K562 (cell line): ENCODE measurements at regions not wholly inside any gene's neighbourhood (a gene's known extent, or its start where the extent isn't known, plus 50 kb on each side); places are given as distances from the start of the nearest gene placed in this dataset.

Experiments used
- ATAC-seq: fragments of 200-7000 bp; cut with Tn5 transposase; 3 replicates; pipeline ENCODE4 v1.9.1; 2020; ENCODE audit warnings: moderate library complexity
- BruUV-seq: library from RNA; stranded (reverse); fragments of 400-500 nt; replicated peaks from 2 replicates; lab custom pipeline; 2021; lab: Mats Ljungman, UMichigan
- CTCF ChIA-PET: fragments of 300-600 bp; formaldehyde crosslinking; extraction: SDS; loops from one replicate; lab custom pipeline; 2021; ENCODE audit warnings: low intra/inter-chr PET ratio; lab: Yijun Ruan, JAX
- POLR2A ChIA-PET: fragments of 300-600, 350-650 bp; sonication (Branson Sonifier 250); formaldehyde crosslinking; extraction: SDS; loops from one replicate; lab custom pipeline; 2021; ENCODE audit warnings: antibody characterized with exemption, inconsistent platforms; lab: Yijun Ruan, JAX
- DNase-seq, 4 experiments: peaks; one replicate each; pipeline versions ENCODE4 v3.0.0 to v3.0.0-alpha.2; 2011 to 2018; ENCODE audit warnings: low spot score in 3 of 4, mixed read lengths in 3 of 4; ENCODE audit errors: extremely low read depth in 1 of 4
- FAIRE-seq: peaks from 2 replicates; lab custom pipeline; 2011; peaks lifted over from hg19 to GRCh38; lab: Jason Lieb, UNC
- H2AFZ ChIP-seq: 2 replicates; pipeline ENCODE4 v1.6.0; 2011; ENCODE audit warnings: low read depth, low read length, control low read depth, inconsistent platforms
- H3K27ac ChIP-seq: fragments of 200-600 bp; 3 replicates; pipeline ENCODE4 v1.8.0; 2011; ENCODE audit warnings: low read depth, mild to moderate bottlenecking, control low read depth, inconsistent platforms, low read length, moderate library complexity, mixed read lengths; ENCODE audit errors: extremely low read depth
- H3K27me3 ChIP-seq, 2 experiments: fragments of 300-600 bp in 1 of 2; 2 replicates in 1 of 2; 3 replicates in 1 of 2; pipeline versions ENCODE4 v1.6.0 to v1.8.0; 2011; ENCODE audit warnings: inconsistent platforms in 2 of 2, low read length in 2 of 2, mild to moderate bottlenecking in 1 of 2, mixed read lengths in 1 of 2, moderate library complexity in 1 of 2; ENCODE audit not compliant: control insufficient read depth in 2 of 2, insufficient read depth in 2 of 2
- H3K36me3 ChIP-seq: fragments of 300-600 bp; 3 replicates; pipeline ENCODE4 v1.8.0; 2011; ENCODE audit warnings: mild to moderate bottlenecking, low read length, inconsistent platforms; ENCODE audit not compliant: control insufficient read depth, insufficient read depth
- H3K4me1 ChIP-seq, 2 experiments: fragments of 200-600 bp in 1 of 2; replicated peaks in 1 of 2; 2 replicates in 1 of 2; 3 replicates in 1 of 2; pipeline versions ENCODE4 v1.5.1 to v1.8.0; 2011; ENCODE audit warnings: inconsistent platforms in 2 of 2, low read length in 2 of 2, mild to moderate bottlenecking in 1 of 2, mixed read lengths in 1 of 2, moderate library complexity in 1 of 2; ENCODE audit not compliant: control insufficient read depth in 2 of 2, insufficient read depth in 2 of 2
- H3K4me2 ChIP-seq: 2 replicates; pipeline ENCODE4 v1.6.1; 2011; ENCODE audit warnings: low read length, control low read depth, inconsistent platforms, mixed read lengths; ENCODE audit not compliant: insufficient read depth
- H3K4me3 ChIP-seq: fragments of 200-600 bp; sonication (generic), shearing (Covaris generic); 2 replicates; pipeline ENCODE4 v1.5.1; 2016; ENCODE audit warnings: control low read depth, inconsistent platforms
- H3K79me2 ChIP-seq: fragments of 200-600 bp; 3 replicates; pipeline ENCODE4 v1.8.0; 2011; ENCODE audit warnings: low read length, inconsistent platforms; ENCODE audit not compliant: control insufficient read depth, insufficient read depth
- H3K9ac ChIP-seq, 2 experiments: 2 replicates each; pipeline versions ENCODE4 v1.6.0 to v1.6.1; 2011; ENCODE audit warnings: low read depth in 2 of 2, low read length in 2 of 2, control low read depth in 1 of 2, inconsistent platforms in 1 of 2, mild to moderate bottlenecking in 1 of 2, mixed read lengths in 1 of 2; ENCODE audit not compliant: insufficient read depth in 1 of 2
- H3K9me1 ChIP-seq: one replicate; pipeline ENCODE4 v1.6.0; 2011; ENCODE audit warnings: inconsistent platforms, mild to moderate bottlenecking, low read length, moderate library complexity; ENCODE audit not compliant: control insufficient read depth, insufficient read depth
- H3K9me3 ChIP-seq: replicated peaks from 2 replicates; pipeline ENCODE4 v1.5.1; 2011; ENCODE audit warnings: low read depth, low read length, inconsistent platforms; ENCODE audit not compliant: control insufficient read depth, insufficient read depth
- H4K20me1 ChIP-seq: replicated peaks from 2 replicates; pipeline ENCODE4 v1.6.1; 2011; ENCODE audit warnings: low read length, inconsistent platforms, mixed read lengths; ENCODE audit not compliant: control insufficient read depth, insufficient read depth
- HNRNPH1 ChIP-seq: fragments of 200-400 bp; formaldehyde crosslinking; optimal IDR thresholded peaks from 2 replicates; pipeline ENCODE3; 2017; ENCODE audit warnings: low read depth, mild to moderate bottlenecking, low read length, moderate library complexity
- RBM22 ChIP-seq: fragments of 200-400 bp; formaldehyde crosslinking; IDR thresholded peaks from 2 replicates; pipeline ENCODE4 v1.6.1; 2018; ENCODE audit warnings: low read length, low read depth; ENCODE audit not compliant: poor library complexity, severe bottlenecking
- TEAD1 ChIP-seq, 2 experiments: fragments of 450-650 bp in 1 of 2; sonication (generic) in 1 of 2; formaldehyde crosslinking; IDR thresholded peaks; 2 replicates each; pipeline versions ENCODE4 v1.4.0 to v1.8.0; 2020 to 2022; ENCODE audit warnings: mild to moderate bottlenecking in 2 of 2, missing genetic modification reagents in 1 of 2
- whole genome bisulfite sequencing: fragments of 100-300 bp; shearing (Covaris generic); methylation state at CpG from one replicate; pipeline ENCODE4 v1.1.6; 2016; ENCODE audit warnings: low coverage, mixed read lengths; ENCODE audit not compliant: insufficient coverage; ENCODE audit errors: missing lambda C conversion rate; 5-methylcytosine and 5-hydroxymethylcytosine counted together
- in situ Hi-C: fragments of 300-500 bp; cut with MboI; formaldehyde crosslinking; loops from 4 replicates; pipeline ENCODE4 v1.15.0; 2018; ENCODE audit warnings: inconsistent platforms, mixed read lengths
- intact Hi-C: fragments of 100-400 bp; cut with micrococcal nuclease; formaldehyde crosslinking; loops from 2 replicates; pipeline ENCODE4 v1.14.2; 2022
- TF ChIP-seq, protein P1 (sequence below): fragments of 450-650 bp; IDR thresholded peaks from 2 replicates; pipeline ENCODE4 v1.6.1; 2016; ENCODE audit warnings: mild to moderate bottlenecking, moderate library complexity
- TF ChIP-seq, protein P2 (sequence below): sonication (generic); formaldehyde crosslinking; IDR thresholded peaks from 2 replicates; pipeline ENCODE4 v1.9.0; 2022; ENCODE audit warnings: mild to moderate bottlenecking, missing genetic modification reagents

DNA sequence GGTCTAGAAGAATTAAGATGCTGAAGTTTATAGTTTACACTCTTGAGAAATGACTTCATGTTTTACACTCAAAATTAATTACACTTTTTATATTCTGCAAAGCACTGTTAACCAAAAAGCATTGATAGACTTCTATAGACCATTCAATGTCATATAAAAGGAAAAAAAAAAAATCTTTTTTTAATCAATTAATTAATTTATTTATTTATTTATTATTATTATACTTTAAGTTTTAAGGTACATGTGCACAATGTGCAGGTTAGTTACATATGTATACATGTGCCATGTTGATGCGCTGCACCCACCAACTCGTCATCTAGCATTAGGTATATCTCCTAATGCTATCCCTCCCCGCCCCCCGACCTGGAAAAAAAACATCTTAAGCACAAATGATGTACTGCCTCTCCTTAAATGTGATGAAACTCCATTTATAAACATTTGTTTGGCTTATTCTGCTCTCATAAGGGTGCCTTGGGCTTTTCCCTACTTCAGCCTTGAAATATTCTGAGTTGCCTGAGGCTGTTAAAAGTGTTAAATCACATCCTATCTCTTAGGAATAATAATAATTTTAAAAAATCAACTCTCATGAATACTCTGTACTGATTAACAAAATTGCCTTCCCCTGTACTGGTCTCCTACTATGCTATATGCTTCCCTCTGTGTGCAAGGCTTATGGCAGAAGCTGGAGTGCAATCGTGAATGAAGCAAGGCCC, 466.9 kb downstream of the SOX2 start:
- H3K36me3 ChIP-seq, result no peaks in the 10 kb centered on the region
- no peaks in the 10 kb centered on the region for H3K4me1 ChIP-seq
- ATAC-seq, result no peak
- no peak overlapping the region for H2AFZ ChIP-seq
- no peak overlapping the region for H3K4me2 ChIP-seq
- DNase-seq, result no peak
- no peak overlapping the region for H3K4me3 ChIP-seq
- H3K9me1 ChIP-seq, result no peaks in the 10 kb centered on the region
- H4K20me1 ChIP-seq, result no peaks in the 10 kb centered on the region
- no peak for FAIRE-seq
- in situ Hi-C loops (no loop called here), intact Hi-C loops (no loop called here)
- no peak overlapping the region for H3K9ac ChIP-seq
- CTCF ChIA-PET, result no interaction called here
- H3K27ac ChIP-seq, result no peak overlapping the region
- 0% methylated on average over 5 of the region's 5 CpGs for WGBS
- no TSS peak for BruUV-seq
- no peaks in the 10 kb centered on the region for H3K9me3 ChIP-seq
- POLR2A ChIA-PET, result no interaction called here
- no peaks in the 10 kb centered on the region; a peak in 2 of 5 replicates for H3K27me3 ChIP-seq
- no peaks in the 10 kb centered on the region for H3K79me2 ChIP-seq
- TF ChIP-seq, protein P1, sequence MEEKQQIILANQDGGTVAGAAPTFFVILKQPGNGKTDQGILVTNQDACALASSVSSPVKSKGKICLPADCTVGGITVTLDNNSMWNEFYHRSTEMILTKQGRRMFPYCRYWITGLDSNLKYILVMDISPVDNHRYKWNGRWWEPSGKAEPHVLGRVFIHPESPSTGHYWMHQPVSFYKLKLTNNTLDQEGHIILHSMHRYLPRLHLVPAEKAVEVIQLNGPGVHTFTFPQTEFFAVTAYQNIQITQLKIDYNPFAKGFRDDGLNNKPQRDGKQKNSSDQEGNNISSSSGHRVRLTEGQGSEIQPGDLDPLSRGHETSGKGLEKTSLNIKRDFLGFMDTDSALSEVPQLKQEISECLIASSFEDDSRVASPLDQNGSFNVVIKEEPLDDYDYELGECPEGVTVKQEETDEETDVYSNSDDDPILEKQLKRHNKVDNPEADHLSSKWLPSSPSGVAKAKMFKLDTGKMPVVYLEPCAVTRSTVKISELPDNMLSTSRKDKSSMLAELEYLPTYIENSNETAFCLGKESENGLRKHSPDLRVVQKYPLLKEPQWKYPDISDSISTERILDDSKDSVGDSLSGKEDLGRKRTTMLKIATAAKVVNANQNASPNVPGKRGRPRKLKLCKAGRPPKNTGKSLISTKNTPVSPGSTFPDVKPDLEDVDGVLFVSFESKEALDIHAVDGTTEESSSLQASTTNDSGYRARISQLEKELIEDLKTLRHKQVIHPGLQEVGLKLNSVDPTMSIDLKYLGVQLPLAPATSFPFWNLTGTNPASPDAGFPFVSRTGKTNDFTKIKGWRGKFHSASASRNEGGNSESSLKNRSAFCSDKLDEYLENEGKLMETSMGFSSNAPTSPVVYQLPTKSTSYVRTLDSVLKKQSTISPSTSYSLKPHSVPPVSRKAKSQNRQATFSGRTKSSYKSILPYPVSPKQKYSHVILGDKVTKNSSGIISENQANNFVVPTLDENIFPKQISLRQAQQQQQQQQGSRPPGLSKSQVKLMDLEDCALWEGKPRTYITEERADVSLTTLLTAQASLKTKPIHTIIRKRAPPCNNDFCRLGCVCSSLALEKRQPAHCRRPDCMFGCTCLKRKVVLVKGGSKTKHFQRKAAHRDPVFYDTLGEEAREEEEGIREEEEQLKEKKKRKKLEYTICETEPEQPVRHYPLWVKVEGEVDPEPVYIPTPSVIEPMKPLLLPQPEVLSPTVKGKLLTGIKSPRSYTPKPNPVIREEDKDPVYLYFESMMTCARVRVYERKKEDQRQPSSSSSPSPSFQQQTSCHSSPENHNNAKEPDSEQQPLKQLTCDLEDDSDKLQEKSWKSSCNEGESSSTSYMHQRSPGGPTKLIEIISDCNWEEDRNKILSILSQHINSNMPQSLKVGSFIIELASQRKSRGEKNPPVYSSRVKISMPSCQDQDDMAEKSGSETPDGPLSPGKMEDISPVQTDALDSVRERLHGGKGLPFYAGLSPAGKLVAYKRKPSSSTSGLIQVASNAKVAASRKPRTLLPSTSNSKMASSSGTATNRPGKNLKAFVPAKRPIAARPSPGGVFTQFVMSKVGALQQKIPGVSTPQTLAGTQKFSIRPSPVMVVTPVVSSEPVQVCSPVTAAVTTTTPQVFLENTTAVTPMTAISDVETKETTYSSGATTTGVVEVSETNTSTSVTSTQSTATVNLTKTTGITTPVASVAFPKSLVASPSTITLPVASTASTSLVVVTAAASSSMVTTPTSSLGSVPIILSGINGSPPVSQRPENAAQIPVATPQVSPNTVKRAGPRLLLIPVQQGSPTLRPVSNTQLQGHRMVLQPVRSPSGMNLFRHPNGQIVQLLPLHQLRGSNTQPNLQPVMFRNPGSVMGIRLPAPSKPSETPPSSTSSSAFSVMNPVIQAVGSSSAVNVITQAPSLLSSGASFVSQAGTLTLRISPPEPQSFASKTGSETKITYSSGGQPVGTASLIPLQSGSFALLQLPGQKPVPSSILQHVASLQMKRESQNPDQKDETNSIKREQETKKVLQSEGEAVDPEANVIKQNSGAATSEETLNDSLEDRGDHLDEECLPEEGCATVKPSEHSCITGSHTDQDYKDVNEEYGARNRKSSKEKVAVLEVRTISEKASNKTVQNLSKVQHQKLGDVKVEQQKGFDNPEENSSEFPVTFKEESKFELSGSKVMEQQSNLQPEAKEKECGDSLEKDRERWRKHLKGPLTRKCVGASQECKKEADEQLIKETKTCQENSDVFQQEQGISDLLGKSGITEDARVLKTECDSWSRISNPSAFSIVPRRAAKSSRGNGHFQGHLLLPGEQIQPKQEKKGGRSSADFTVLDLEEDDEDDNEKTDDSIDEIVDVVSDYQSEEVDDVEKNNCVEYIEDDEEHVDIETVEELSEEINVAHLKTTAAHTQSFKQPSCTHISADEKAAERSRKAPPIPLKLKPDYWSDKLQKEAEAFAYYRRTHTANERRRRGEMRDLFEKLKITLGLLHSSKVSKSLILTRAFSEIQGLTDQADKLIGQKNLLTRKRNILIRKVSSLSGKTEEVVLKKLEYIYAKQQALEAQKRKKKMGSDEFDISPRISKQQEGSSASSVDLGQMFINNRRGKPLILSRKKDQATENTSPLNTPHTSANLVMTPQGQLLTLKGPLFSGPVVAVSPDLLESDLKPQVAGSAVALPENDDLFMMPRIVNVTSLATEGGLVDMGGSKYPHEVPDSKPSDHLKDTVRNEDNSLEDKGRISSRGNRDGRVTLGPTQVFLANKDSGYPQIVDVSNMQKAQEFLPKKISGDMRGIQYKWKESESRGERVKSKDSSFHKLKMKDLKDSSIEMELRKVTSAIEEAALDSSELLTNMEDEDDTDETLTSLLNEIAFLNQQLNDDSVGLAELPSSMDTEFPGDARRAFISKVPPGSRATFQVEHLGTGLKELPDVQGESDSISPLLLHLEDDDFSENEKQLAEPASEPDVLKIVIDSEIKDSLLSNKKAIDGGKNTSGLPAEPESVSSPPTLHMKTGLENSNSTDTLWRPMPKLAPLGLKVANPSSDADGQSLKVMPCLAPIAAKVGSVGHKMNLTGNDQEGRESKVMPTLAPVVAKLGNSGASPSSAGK, result no peak
- TF ChIP-seq HNRNPH1, result no peak
- no peak for TF ChIP-seq TEAD1 (CRISPR knock-in tag; IDR thresholded peaks at IDR 0.05)
- TF ChIP-seq, protein P2, sequence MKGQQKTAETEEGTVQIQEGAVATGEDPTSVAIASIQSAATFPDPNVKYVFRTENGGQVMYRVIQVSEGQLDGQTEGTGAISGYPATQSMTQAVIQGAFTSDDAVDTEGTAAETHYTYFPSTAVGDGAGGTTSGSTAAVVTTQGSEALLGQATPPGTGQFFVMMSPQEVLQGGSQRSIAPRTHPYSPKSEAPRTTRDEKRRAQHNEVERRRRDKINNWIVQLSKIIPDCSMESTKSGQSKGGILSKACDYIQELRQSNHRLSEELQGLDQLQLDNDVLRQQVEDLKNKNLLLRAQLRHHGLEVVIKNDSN (CRISPR knock-in tag), result no peak
- TF ChIP-seq RBM22, result no peak
